ENCODE measurements at regions not wholly inside any gene's neighbourhood (a gene's known extent, or its start where the extent isn't known, plus 50 kb on each side); places are given as distances from the start of the nearest gene placed in this dataset.

DNA sequence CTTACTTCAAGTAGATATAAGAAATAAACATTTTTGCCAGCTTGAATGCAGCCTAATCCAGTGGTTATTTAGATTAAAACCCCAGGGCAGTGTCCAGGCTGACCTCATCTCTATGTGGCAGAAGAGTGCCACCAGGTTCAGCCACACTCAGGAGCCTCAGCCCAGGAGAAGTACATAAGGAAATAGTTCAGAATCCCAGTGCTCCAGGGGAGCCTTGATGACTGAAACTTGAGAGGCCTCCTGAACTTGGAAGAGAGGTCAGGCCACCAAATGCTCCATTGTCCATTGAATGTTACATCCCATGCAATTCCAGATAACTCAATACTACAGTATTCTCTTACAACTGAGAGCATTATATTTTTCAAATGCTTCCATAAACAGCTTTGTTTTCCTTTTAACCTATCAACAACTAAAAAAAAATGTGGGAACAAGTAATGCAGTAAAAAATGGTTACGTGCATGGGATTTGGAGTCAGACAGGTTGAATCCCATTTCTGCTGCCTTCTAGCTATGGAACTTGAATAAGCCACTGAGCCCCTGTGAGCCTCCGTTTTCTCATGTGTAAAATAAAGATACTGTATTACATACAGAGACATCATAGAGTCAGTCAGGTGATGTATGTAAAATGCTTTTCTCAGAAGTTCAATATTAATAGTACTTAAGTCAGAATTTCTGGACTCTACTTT is 248.0 kb downstream of the PLPP3 start:
- TF ChIP-seq, protein P1, sequence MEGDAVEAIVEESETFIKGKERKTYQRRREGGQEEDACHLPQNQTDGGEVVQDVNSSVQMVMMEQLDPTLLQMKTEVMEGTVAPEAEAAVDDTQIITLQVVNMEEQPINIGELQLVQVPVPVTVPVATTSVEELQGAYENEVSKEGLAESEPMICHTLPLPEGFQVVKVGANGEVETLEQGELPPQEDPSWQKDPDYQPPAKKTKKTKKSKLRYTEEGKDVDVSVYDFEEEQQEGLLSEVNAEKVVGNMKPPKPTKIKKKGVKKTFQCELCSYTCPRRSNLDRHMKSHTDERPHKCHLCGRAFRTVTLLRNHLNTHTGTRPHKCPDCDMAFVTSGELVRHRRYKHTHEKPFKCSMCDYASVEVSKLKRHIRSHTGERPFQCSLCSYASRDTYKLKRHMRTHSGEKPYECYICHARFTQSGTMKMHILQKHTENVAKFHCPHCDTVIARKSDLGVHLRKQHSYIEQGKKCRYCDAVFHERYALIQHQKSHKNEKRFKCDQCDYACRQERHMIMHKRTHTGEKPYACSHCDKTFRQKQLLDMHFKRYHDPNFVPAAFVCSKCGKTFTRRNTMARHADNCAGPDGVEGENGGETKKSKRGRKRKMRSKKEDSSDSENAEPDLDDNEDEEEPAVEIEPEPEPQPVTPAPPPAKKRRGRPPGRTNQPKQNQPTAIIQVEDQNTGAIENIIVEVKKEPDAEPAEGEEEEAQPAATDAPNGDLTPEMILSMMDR (IDR thresholded peaks at IDR 0.05; ENCODE audit: insufficient read depth, low read length) = no peak
- no peak for TF ChIP-seq REST (IDR thresholded peaks at IDR 0.05; ENCODE audit: insufficient replicate concordance, low read depth)
- no peak for TF ChIP-seq GABPA (IDR thresholded peaks at IDR 0.05; ENCODE audit: low read depth)
